Muscle layer of colon (tissue), 2 donors: ENCODE measurements at regions not wholly inside any gene's neighbourhood (a gene's known extent, or its start where the extent isn't known, plus 50 kb on each side); places are given as distances from the start of the nearest gene placed in this dataset.

Source experiments
- H3K27ac ChIP-seq: one replicate; pipeline ENCODE4 v1.7.0; 2013; ENCODE audit warnings: low read depth, mild to moderate bottlenecking, low read length, moderate library complexity
- H3K27me3 ChIP-seq, 2 donors: one replicate each; pipeline ENCODE4 v1.7.0; 2013; ENCODE audit warnings: low read length in 2 of 2, mild to moderate bottlenecking in 2 of 2; ENCODE audit not compliant: insufficient read depth in 2 of 2, control insufficient read depth in 1 of 2
- H3K36me3 ChIP-seq: one replicate; pipeline ENCODE4 v1.7.0; 2013; ENCODE audit warnings: mild to moderate bottlenecking, low read length; ENCODE audit not compliant: insufficient read depth
- H3K4me1 ChIP-seq: one replicate; pipeline ENCODE4 v1.7.0; 2013; ENCODE audit warnings: mild to moderate bottlenecking, low read length; ENCODE audit not compliant: insufficient read depth
- H3K4me3 ChIP-seq, 2 donors: one replicate each; pipeline ENCODE4 v1.7.0; 2013; ENCODE audit warnings: low read length in 2 of 2, low read depth in 1 of 2, mild to moderate bottlenecking in 1 of 2, moderate library complexity in 1 of 2
- H3K9ac ChIP-seq: one replicate; pipeline ENCODE4 v1.7.0; 2013; ENCODE audit warnings: low read length
- H3K9me3 ChIP-seq: one replicate; pipeline ENCODE4 v1.7.0; 2013; ENCODE audit warnings: mild to moderate bottlenecking, low read length
- donor health status: abdominal sarcoma.
- donor health status: Adenocarcinoma of cecum.

- Histone ChIP-seq H3K9ac (no peak overlapping the region), H3K4me3 (no peak overlapping the region), H3K27me3 (no peaks in the 10 kb centered on the region), H3K36me3 (no peaks in the 10 kb centered on the region), H3K9me3 (no peaks in the 10 kb centered on the region), H3K27ac (no peak overlapping the region), H3K4me1 (no peaks in the 10 kb centered on the region)
Observed at GRCh38 chr15:31274496-31275330, 51.9 kb upstream of the KLF13 start.

DNA sequence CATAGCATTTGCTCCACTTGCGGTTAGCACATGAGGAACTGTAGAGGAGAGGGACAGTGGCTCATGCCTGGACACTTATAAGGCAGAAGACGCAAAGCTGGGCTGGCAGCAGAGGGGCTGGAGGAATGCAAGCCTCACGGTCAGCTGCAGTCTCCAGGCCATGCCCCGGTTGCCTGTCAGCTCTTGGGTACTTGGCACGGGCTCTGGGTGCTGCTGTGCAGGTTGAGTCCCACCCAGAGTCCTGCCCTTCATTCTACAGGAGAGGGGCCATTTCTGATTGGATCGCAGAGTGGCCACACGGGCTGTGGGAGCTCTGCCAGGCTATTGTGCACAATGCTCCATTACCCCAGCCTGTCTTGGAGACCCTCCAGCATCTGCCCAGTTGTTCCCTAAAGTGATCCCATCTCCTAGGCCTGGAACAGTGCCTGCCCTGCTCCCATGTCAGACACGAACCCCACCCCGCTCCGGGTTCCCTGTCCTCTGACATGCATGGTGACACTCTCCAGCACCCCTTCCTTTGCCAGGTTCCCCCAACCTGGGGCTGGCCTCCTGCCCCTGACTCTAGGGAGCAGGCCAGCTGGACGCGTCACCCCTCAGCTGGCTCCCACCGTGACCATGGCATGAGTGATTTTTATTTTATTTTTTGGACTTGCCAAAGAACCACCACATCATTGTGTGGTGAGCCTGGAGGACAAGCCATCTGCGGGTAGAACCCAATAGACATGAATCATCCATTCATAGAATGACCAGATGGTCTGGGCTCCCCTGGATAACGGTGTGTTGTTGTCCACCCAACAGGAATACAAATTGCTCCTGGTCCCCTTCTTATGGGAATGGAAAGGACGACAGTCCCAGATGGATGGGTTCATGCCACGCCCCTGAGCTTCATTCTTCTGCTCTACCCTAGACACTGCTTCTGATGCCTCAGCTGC lies 51.0 kb upstream of the KLF13 start:
- Histone ChIP-seq H3K27me3 (no peaks in the 10 kb centered on the region), H3K4me1 (no peaks in the 10 kb centered on the region), H3K4me3 (no peak overlapping the region), H3K9me3 (no peaks in the 10 kb centered on the region), H3K27ac (no peak overlapping the region), H3K9ac (no peak overlapping the region), H3K36me3 (no peaks in the 10 kb centered on the region)

GRCh38 chr15:31276596-31277298 lies 49.9 kb upstream of the KLF13 start:
- Histone ChIP-seq H3K36me3 (no peaks in the 10 kb centered on the region), H3K9ac (no peak overlapping the region), H3K4me3 (no peak overlapping the region), H3K4me1 (no peaks in the 10 kb centered on the region), H3K27me3 (no peaks in the 10 kb centered on the region), H3K27ac (no peak overlapping the region), H3K9me3 (no peaks in the 10 kb centered on the region)
